Glutamatergic neuron (in vitro differentiated cells): ENCODE measurements at regions not wholly inside any gene's neighbourhood (a gene's known extent, or its start where the extent isn't known, plus 50 kb on each side); places are given as distances from the start of the nearest gene placed in this dataset.

ENCODE experiments used
- DNase-seq: peaks from one replicate; pipeline ENCODE4 v3.0.0; 2022
- H3K27ac Mint-ChIP-seq: one replicate; pipeline ENCODE4 v1.8.0; 2020; ENCODE audit warnings: mild to moderate bottlenecking, mixed read lengths, inconsistent platforms; ENCODE audit not compliant: unreplicated experiment
- H3K27me3 Mint-ChIP-seq: one replicate; pipeline ENCODE4 v1.8.0; 2020; ENCODE audit warnings: mild to moderate bottlenecking, moderate library complexity, mixed read lengths, inconsistent platforms; ENCODE audit not compliant: unreplicated experiment
- H3K36me3 Mint-ChIP-seq: one replicate; pipeline ENCODE4 v1.8.0; 2020; ENCODE audit warnings: mild to moderate bottlenecking, mixed read lengths, inconsistent platforms; ENCODE audit not compliant: unreplicated experiment
- H3K4me1 Mint-ChIP-seq: one replicate; pipeline ENCODE4 v1.8.0; 2020; ENCODE audit warnings: mild to moderate bottlenecking, low read depth, mixed read lengths, inconsistent platforms; ENCODE audit not compliant: unreplicated experiment
- H3K4me3 Mint-ChIP-seq: one replicate; pipeline ENCODE4 v1.8.0; 2020; ENCODE audit warnings: mild to moderate bottlenecking, mixed read lengths, inconsistent platforms; ENCODE audit not compliant: unreplicated experiment
- H3K9me3 Mint-ChIP-seq: one replicate; pipeline ENCODE4 v1.8.0; 2020; ENCODE audit warnings: mild to moderate bottlenecking, moderate library complexity, mixed read lengths, inconsistent platforms; ENCODE audit not compliant: unreplicated experiment
- TF ChIP-seq, protein P1 (sequence below): fragments of 200-600 bp; sonication (generic); IDR thresholded peaks from one replicate; pipeline ENCODE4 v1.5.0; 2021; ENCODE audit not compliant: partially characterized antibody, unreplicated experiment

DNA sequence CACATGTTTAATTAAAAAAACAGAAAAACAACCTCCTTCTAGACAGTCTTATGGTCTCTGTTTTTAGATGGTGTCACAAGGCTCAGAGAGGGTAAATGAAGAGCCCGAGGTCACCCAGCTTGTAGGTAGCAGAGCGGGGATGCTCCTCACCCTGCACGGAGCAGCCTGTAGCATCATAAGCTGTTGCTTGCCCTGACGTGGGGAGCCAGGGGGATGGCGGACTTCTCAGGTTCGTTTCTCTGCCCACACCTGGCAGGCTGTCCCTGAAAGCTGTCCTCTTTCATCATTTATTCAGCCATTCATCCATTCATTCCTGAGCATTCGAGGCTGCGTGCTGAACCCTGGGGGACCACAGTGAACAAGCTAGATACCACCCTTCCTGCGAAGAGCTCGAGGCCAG is 75.7 kb upstream of the KSR1 start:
- peaks cover 6% of the 10 kb centered on the region for H3K27me3 Mint-ChIP-seq
- no peak overlapping the region for H3K4me3 Mint-ChIP-seq
- H3K9me3 Mint-ChIP-seq, result peaks cover 4% of the 10 kb centered on the region
- no peak overlapping the region for H3K27ac Mint-ChIP-seq
- H3K4me1 Mint-ChIP-seq, result peaks cover 2% of the 10 kb centered on the region
- H3K36me3 Mint-ChIP-seq, result no peaks in the 10 kb centered on the region
- TF ChIP-seq, protein P1, sequence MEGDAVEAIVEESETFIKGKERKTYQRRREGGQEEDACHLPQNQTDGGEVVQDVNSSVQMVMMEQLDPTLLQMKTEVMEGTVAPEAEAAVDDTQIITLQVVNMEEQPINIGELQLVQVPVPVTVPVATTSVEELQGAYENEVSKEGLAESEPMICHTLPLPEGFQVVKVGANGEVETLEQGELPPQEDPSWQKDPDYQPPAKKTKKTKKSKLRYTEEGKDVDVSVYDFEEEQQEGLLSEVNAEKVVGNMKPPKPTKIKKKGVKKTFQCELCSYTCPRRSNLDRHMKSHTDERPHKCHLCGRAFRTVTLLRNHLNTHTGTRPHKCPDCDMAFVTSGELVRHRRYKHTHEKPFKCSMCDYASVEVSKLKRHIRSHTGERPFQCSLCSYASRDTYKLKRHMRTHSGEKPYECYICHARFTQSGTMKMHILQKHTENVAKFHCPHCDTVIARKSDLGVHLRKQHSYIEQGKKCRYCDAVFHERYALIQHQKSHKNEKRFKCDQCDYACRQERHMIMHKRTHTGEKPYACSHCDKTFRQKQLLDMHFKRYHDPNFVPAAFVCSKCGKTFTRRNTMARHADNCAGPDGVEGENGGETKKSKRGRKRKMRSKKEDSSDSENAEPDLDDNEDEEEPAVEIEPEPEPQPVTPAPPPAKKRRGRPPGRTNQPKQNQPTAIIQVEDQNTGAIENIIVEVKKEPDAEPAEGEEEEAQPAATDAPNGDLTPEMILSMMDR, result no peak
- no peak for DNase-seq

DNA sequence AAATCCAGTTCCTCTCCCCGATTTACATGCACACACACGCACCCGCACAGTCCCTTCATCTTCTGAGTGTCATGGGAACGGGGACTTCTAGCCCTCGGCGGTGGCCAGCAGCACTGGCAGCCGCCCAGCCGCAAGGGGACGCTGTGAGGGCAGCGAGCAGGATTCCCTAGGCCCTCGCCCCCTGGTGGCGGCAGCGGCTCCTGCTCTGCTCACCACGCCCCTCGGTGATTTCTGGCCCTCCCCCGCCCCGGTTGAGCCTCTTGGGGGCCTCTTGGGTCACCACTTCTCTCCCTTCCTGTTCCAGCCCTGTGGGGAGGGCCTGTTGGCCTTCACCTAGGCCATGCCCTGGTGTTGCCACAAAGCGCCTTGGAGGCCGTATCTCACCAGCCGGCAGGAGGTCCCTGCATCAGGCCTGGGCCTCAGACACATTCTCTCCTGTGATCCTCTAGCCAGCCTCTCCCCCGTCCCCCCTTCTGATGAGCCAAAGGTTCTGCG is 75.2 kb upstream of the KSR1 start:
- peak; percentile 82 for DNase-seq
- H3K27me3 Mint-ChIP-seq, result peaks cover 6% of the 10 kb centered on the region
- TF ChIP-seq, protein P1, result peak; percentile 93
- no peak overlapping the region for H3K4me3 Mint-ChIP-seq
- H3K9me3 Mint-ChIP-seq, result peaks cover 4% of the 10 kb centered on the region
- H3K36me3 Mint-ChIP-seq, result no peaks in the 10 kb centered on the region
- H3K4me1 Mint-ChIP-seq, result peaks cover 2% of the 10 kb centered on the region
- H3K27ac Mint-ChIP-seq, result no peak overlapping the region

- H3K27ac Mint-ChIP-seq, result no peak overlapping the region
- peaks cover 6% of the 10 kb centered on the region for H3K27me3 Mint-ChIP-seq
- TF ChIP-seq, protein P1, result no peak
- H3K36me3 Mint-ChIP-seq, result no peaks in the 10 kb centered on the region
- H3K4me1 Mint-ChIP-seq, result peaks cover 2% of the 10 kb centered on the region
- H3K9me3 Mint-ChIP-seq, result peaks cover 4% of the 10 kb centered on the region
- no peak overlapping the region for H3K4me3 Mint-ChIP-seq
- no peak for DNase-seq
These were observed 74.2 kb upstream of the KSR1 start for GRCh38 chr17:27382025-27382424.

DNA sequence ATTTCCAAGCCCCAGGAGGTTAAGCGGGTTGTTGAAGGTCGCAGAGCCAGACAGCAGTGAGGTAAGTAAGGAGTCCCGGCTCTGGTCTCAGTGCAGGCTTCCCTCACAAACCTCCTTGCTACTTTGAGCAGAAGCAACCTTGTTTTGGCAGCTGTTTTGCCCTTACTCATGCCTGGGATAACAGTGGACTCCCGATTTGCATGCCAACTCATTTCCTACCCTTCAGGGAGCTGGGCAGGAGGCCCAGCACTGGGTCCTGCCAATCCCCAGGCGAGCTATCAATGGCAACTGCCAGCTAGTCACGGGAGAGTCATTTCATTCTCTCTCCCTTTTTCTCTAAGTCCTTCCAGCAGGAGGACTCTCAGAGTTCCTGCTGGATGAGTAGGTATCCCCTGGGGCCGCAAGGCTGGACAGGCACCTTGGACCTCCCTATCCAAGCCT is 72.0 kb upstream of the KSR1 start:
- H3K4me3 Mint-ChIP-seq, result no peak overlapping the region
- H3K36me3 Mint-ChIP-seq, result no peaks in the 10 kb centered on the region
- DNase-seq, result no peak
- H3K27ac Mint-ChIP-seq, result no peak overlapping the region
- peaks cover 5% of the 10 kb centered on the region for H3K9me3 Mint-ChIP-seq
- peaks cover 8% of the 10 kb centered on the region for H3K27me3 Mint-ChIP-seq
- H3K4me1 Mint-ChIP-seq, result peaks cover 2% of the 10 kb centered on the region
- TF ChIP-seq, protein P1, result no peak

DNA sequence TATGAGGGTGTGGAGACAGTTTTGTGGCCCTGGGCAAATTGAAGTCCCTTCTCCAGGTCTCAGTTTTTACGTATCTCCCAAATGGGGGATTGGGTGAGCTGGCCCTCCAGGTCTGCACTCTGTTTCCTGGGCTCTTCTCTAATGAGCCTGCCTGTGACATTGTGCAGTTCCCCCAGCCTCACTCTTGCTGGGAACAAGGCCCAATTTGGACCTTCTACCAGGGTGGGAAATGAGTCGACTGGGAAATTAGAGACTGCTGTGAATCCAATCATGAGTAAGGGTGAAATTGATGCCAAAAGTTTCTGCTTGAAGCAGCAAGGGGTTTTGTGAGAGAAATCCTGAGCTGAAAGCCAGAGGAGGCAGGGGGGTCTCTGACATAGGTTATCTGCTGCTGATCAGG is 71.5 kb upstream of the KSR1 start:
- Mint-ChIP-seq H3K4me3 (no peak overlapping the region), H3K4me1 (peaks cover 2% of the 10 kb centered on the region), H3K27me3 (peaks cover 10% of the 10 kb centered on the region), H3K36me3 (no peaks in the 10 kb centered on the region), H3K9me3 (peaks cover 6% of the 10 kb centered on the region), H3K27ac (no peak overlapping the region)
- TF ChIP-seq, protein P1, result no peak
- DNase-seq, result no peak
